ENCODE measurements at regions not wholly inside any gene's neighbourhood (a gene's known extent, or its start where the extent isn't known, plus 50 kb on each side); places are given as distances from the start of the nearest gene placed in this dataset.

DNA sequence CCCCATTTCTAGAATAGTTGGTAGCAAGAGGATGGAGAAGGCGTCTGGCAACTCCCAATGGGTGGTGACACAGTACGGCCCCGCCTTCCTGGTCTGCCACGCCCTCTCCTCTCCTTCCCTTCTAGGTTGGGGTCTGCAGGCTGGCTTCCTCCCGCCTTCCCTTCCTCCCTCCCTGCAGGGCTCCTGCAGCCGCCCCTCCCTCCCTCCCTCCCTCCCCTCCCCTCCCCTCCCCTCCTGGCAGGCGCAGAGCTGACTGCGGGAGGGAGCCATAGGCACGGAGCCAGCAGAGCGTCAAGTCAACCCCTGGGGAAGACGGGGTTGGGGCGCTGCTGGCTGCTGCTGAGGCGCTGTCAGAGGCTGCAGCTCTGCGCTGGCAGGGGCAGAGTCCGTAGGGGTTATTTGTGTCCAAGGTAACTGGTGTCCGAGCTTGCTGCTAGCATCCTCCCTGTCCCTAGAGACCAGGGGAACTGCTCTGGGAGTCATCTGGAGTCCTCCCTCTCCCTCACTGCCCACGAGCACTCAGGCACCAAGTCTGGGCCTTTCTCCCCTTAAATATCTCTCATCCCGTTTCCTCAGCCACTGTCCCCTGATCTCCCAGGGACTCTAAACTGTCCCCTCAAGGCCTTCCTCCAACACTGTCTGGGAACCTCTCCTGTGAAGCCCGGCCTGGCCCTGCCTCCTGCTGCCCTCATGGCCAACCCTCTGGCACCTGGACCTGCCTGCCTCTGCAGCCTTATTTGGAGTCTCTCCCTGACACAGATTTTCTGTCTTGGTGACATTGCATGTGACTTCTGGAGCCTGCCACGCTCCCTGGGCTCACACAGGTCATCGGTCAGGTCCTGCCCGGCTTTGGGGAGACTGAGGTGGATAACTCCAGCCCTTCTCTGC lies 57.4 kb upstream of the ACOT11 start:
- peak in 2 of 4 experiments; percentile 62 to 64 for DNase-seq (ENCODE audit: extremely low read depth in 1 of 4, low spot score in 3 of 4)
- H3K27me3 ChIP-seq (ENCODE audit: control insufficient read depth in 2 of 2, insufficient read depth in 2 of 2, low read length in 2 of 2) = peaks cover 9 to 13% of the 10 kb centered on the region in 2 experiments; a peak in 4 of 5 replicates
- no peak overlapping the region for H3K27ac ChIP-seq (ENCODE audit: extremely low read depth, low read depth, low read length)
- no peak for FAIRE-seq
- intact Hi-C loops (cut with micrococcal nuclease) (no loop called here), in situ Hi-C loops (cut with MboI) (loop anchor here (25.0 kb wide), 1 partner anchor 178 kb away; no protein-coding TSS in a partner anchor)
- POLR2A ChIA-PET = interaction anchor here (1.0 to 1.2 kb wide), 2 partner anchors 14 to 422 kb away, joined by 3 to 6 read pairs; no protein-coding TSS in a partner anchor
- ATAC-seq = no peak
- no peak overlapping the region for H3K4me3 ChIP-seq
- H2AFZ ChIP-seq (ENCODE audit: low read depth, low read length) = no peak overlapping the region
- no peaks in the 10 kb centered on the region for H4K20me1 ChIP-seq (replicated peaks; ENCODE audit: control insufficient read depth, insufficient read depth, low read length)
- no TSS peak for BruUV-seq (replicated peaks)
- no peaks in the 10 kb centered on the region; the same call in 2 of the 3 replicates for H3K79me2 ChIP-seq (ENCODE audit: control insufficient read depth, insufficient read depth, low read length)
- peaks cover 2% of the 10 kb centered on the region for H3K9me1 ChIP-seq (ENCODE audit: control insufficient read depth, insufficient read depth, low read length)
- H3K9ac ChIP-seq (ENCODE audit: insufficient read depth in 1 of 2, low read depth in 2 of 2, low read length in 2 of 2) = peak overlapping the region in 1 of 2 experiments; percentile 24; a peak in 1 of 4 replicates
- H3K4me2 ChIP-seq (ENCODE audit: insufficient read depth, low read length) = no peak overlapping the region
- WGBS (ENCODE audit: insufficient coverage, low coverage, missing lambda C conversion rate) = 22% methylated on average over 19 of the region's 22 CpGs
- no peaks in the 10 kb centered on the region for H3K9me3 ChIP-seq (replicated peaks; ENCODE audit: control insufficient read depth, insufficient read depth, low read depth, low read length)
- H3K4me1 ChIP-seq (replicated peaks in 1 of 2; ENCODE audit: control insufficient read depth in 2 of 2, insufficient read depth in 2 of 2, low read length in 2 of 2) = peaks cover 11 to 39% of the 10 kb centered on the region in 2 experiments
- CTCF ChIA-PET (ENCODE audit: low intra/inter-chr PET ratio) = interaction anchor here (1.3 to 2.5 kb wide), 3 partner anchors 130 to 421 kb away, joined by 3 to 17 read pairs (median 8); no protein-coding TSS in a partner anchor
- H3K36me3 ChIP-seq (ENCODE audit: control insufficient read depth, insufficient read depth, low read length) = no peaks in the 10 kb centered on the region
- TF ChIP-seq DACH1 (IDR thresholded peaks at IDR 0.05; ENCODE audit: partially characterized antibody) (no peak), MEIS2 (IDR thresholded peaks at IDR 0.05; ENCODE audit: partially characterized antibody) (no peak), BRD4 (IDR thresholded peaks at IDR 0.05) (no peak), FOXJ2 (tag; IDR thresholded peaks at IDR 0.05) (no peak), ZNF695 (CRISPR knock-in tag; IDR thresholded peaks at IDR 0.05) (no peak), KDM2B (CRISPR knock-in tag; IDR thresholded peaks at IDR 0.05) (no peak), ZNF23 (CRISPR knock-in tag; IDR thresholded peaks at IDR 0.05) (no peak), FIP1L1 (IDR thresholded peaks at IDR 0.05; ENCODE audit: low read depth, low read length, poor library complexity, severe bottlenecking) (no peak), SOX6 (IDR thresholded peaks at IDR 0.05) (no peak), COPS2 (conservative IDR thresholded peaks at IDR 0.05) (no peak)
- TF ChIP-seq, protein P1, sequence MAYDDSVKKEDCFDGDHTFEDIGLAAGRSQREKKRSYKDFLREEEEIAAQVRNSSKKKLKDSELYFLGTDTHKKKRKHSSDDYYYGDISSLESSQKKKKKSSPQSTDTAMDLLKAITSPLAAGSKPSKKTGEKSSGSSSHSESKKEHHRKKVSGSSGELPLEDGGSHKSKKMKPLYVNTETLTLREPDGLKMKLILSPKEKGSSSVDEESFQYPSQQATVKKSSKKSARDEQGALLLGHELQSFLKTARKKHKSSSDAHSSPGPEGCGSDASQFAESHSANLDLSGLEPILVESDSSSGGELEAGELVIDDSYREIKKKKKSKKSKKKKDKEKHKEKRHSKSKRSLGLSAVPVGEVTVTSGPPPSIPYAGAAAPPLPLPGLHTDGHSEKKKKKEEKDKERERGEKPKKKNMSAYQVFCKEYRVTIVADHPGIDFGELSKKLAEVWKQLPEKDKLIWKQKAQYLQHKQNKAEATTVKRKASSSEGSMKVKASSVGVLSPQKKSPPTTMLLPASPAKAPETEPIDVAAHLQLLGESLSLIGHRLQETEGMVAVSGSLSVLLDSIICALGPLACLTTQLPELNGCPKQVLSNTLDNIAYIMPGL (CRISPR knock-in tag; IDR thresholded peaks at IDR 0.05) = no peak

Measured in K562 (cell line).